ENCODE measurements at regions not wholly inside any gene's neighbourhood (a gene's known extent, or its start where the extent isn't known, plus 50 kb on each side); places are given as distances from the start of the nearest gene placed in this dataset.
"Not testable (repeated sequence)": the region's sequence is repeated elsewhere in the genome, so short reads cannot be mapped to it uniquely, and the experiment has no call there.

DNA sequence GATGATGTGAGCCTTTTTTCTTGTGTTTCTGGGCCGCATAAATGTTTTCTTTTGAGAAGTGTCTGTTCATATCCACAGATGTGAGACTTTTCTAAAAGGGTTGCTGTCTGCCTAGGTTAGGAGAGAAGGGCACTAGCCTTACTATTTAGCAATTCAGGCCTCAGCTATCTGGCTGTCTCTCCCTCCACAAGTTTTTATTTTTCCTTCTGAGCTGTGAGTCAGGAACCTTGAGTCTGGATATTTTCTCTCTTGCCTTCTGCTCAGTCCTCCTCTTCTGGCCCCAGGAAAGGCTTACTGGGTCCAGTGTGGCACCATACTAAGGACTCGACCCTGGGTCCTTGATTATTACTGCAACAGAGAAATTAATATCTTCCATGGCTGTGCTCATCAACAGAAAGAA is 187.6 kb downstream of the CSNK1G3 start:
- Histone ChIP-seq H2BK12ac (ENCODE audit: insufficient read length, low read depth, low read length) (no peak overlapping the region), H3K4me1 (ENCODE audit: insufficient read depth, low read length) (no peaks in the 10 kb centered on the region), H4K20me1 (ENCODE audit: control insufficient read depth, insufficient read depth, insufficient read length) (no peaks in the 10 kb centered on the region), H4K5ac (ENCODE audit: insufficient read length, low read depth, low read length) (no peak overlapping the region), H3K23ac (ENCODE audit: insufficient read length, low read depth, low read length) (no peak overlapping the region), H2AFZ (ENCODE audit: low read length) (no peak overlapping the region), H3K4ac (ENCODE audit: low read depth, low read length) (no peak overlapping the region), H3K27ac (ENCODE audit: insufficient read length, low read depth, low read length) (no peak overlapping the region), H3K23me2 (ENCODE audit: insufficient read length, low read depth, low read length, poor library complexity, severe bottlenecking) (no peaks in the 10 kb centered on the region), H2BK5ac (ENCODE audit: insufficient read length, low read length) (no peak overlapping the region), H3K9me3 (ENCODE audit: control insufficient read depth, low read depth, low read length) (no peaks in the 10 kb centered on the region), H2BK120ac (ENCODE audit: low read depth, low read length, poor library complexity, severe bottlenecking) (no peak overlapping the region), H3K18ac (ENCODE audit: insufficient read length, low read depth, low read length) (no peak overlapping the region), H4K91ac (ENCODE audit: insufficient read length, low read depth, low read length) (no peak overlapping the region), H3K14ac (ENCODE audit: insufficient read depth, low read length) (no peak overlapping the region), H3T11ph (ENCODE audit: low read length) (no peak overlapping the region), H3K56ac (ENCODE audit: insufficient read length, low read depth, low read length) (no peak overlapping the region), H3K27me3 (ENCODE audit: insufficient read depth, low read length) (no peaks in the 10 kb centered on the region), H2BK15ac (ENCODE audit: low read depth, low read length) (no peak overlapping the region), H3K79me1 (ENCODE audit: insufficient read depth, low read depth, low read length, poor library complexity, severe bottlenecking) (no peaks in the 10 kb centered on the region), H4K8ac (replicated peaks; ENCODE audit: insufficient read length, low read depth, low read length) (no peak overlapping the region), H3K4me2 (ENCODE audit: insufficient read depth, insufficient read length, low read length) (no peak overlapping the region), H2BK20ac (ENCODE audit: low read depth, low read length, poor library complexity, severe bottlenecking) (no peak overlapping the region), H3K79me2 (ENCODE audit: insufficient read depth, low read length) (no peaks in the 10 kb centered on the region), H3K9ac (ENCODE audit: extremely low read depth, insufficient read length, low read length) (no peak overlapping the region), H2AK5ac (ENCODE audit: insufficient read length, low read length) (no peak overlapping the region)
- WGBS (ENCODE audit: extremely low coverage, insufficient read length, low lambda C conversion rate), result no CpG with 5 or more reads among the region's 2 CpGs
- no peak overlapping the region for H3K27ac Mint-ChIP-seq
- H3K4me3 Mint-ChIP-seq, result no peak overlapping the region
- H3K36me3 Mint-ChIP-seq (ENCODE audit: insufficient read depth in 1 of 3, low read depth in 3 of 3), result peaks cover 0 to 9% (median 7%) of the 10 kb centered on the region in 3 experiments
- no peak for DNase-seq
- no peaks in the 10 kb centered on the region for H3K27me3 Mint-ChIP-seq (ENCODE audit: low read depth)
- H3K9me3 Mint-ChIP-seq, result peaks cover 7 to 11% of the 10 kb centered on the region in 2 experiments; a peak in 3 of 5 replicates
- H3K4me1 Mint-ChIP-seq, result no peaks in the 10 kb centered on the region
- TF ChIP-seq, protein P1, sequence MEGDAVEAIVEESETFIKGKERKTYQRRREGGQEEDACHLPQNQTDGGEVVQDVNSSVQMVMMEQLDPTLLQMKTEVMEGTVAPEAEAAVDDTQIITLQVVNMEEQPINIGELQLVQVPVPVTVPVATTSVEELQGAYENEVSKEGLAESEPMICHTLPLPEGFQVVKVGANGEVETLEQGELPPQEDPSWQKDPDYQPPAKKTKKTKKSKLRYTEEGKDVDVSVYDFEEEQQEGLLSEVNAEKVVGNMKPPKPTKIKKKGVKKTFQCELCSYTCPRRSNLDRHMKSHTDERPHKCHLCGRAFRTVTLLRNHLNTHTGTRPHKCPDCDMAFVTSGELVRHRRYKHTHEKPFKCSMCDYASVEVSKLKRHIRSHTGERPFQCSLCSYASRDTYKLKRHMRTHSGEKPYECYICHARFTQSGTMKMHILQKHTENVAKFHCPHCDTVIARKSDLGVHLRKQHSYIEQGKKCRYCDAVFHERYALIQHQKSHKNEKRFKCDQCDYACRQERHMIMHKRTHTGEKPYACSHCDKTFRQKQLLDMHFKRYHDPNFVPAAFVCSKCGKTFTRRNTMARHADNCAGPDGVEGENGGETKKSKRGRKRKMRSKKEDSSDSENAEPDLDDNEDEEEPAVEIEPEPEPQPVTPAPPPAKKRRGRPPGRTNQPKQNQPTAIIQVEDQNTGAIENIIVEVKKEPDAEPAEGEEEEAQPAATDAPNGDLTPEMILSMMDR (conservative IDR thresholded peaks at IDR 0.05), result no peak

DNA sequence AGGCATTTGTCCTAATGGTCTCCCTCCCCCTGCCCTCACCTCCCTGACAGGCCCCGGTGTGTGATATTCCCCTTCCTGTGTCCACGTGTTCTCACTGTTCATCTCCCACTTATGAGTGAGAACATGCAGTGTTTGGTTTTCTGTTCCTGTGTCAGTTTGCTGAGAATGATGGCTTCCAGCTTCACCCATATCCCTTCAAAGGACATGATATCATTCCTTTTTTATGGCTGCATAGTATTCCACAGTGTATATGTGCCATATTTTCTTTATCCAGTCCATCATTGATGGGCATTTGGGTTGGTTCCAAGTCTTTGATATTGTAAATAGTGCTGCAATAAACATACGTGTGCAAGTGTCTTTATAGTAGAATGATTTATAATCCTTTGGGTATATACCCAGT is 187.0 kb downstream of the CSNK1G3 start:
- WGBS (ENCODE audit: extremely low coverage, insufficient read length, low lambda C conversion rate), result no CpG with 5 or more reads among the region's 3 CpGs
- not testable (repeated sequence) for H3K36me3 Mint-ChIP-seq (ENCODE audit: insufficient read depth in 1 of 3, low read depth in 3 of 3); H3K4me1 ChIP-seq (ENCODE audit: insufficient read depth, low read length); H3K4me3 Mint-ChIP-seq; H3K23ac ChIP-seq (ENCODE audit: insufficient read length, low read depth, low read length); H4K8ac ChIP-seq (replicated peaks; ENCODE audit: insufficient read length, low read depth, low read length); H3K27me3 ChIP-seq (ENCODE audit: insufficient read depth, low read length); H3K27ac ChIP-seq (ENCODE audit: insufficient read length, low read depth, low read length); H2BK15ac ChIP-seq (ENCODE audit: low read depth, low read length); H3K14ac ChIP-seq (ENCODE audit: insufficient read depth, low read length); H3K79me1 ChIP-seq (ENCODE audit: insufficient read depth, low read depth, low read length, poor library complexity, severe bottlenecking); H3K27me3 Mint-ChIP-seq (ENCODE audit: low read depth); H4K20me1 ChIP-seq (ENCODE audit: control insufficient read depth, insufficient read depth, insufficient read length); H2BK20ac ChIP-seq (ENCODE audit: low read depth, low read length, poor library complexity, severe bottlenecking); H3K4ac ChIP-seq (ENCODE audit: low read depth, low read length); H2BK12ac ChIP-seq (ENCODE audit: insufficient read length, low read depth, low read length); H2BK120ac ChIP-seq (ENCODE audit: low read depth, low read length, poor library complexity, severe bottlenecking); H2BK5ac ChIP-seq (ENCODE audit: insufficient read length, low read length); H3K4me1 Mint-ChIP-seq; H4K5ac ChIP-seq (ENCODE audit: insufficient read length, low read depth, low read length); H3K4me2 ChIP-seq (ENCODE audit: insufficient read depth, insufficient read length, low read length); H3K9me3 ChIP-seq (ENCODE audit: control insufficient read depth, low read depth, low read length); H3T11ph ChIP-seq (ENCODE audit: low read length); H3K79me2 ChIP-seq (ENCODE audit: insufficient read depth, low read length); H2AFZ ChIP-seq (ENCODE audit: low read length); H3K56ac ChIP-seq (ENCODE audit: insufficient read length, low read depth, low read length); H3K9ac ChIP-seq (ENCODE audit: extremely low read depth, insufficient read length, low read length); H3K23me2 ChIP-seq (ENCODE audit: insufficient read length, low read depth, low read length, poor library complexity, severe bottlenecking); H2AK5ac ChIP-seq (ENCODE audit: insufficient read length, low read length); H3K27ac Mint-ChIP-seq; DNase-seq; H4K91ac ChIP-seq (ENCODE audit: insufficient read length, low read depth, low read length); H3K18ac ChIP-seq (ENCODE audit: insufficient read length, low read depth, low read length)
- H3K9me3 Mint-ChIP-seq, result peaks cover 7 to 11% of the 10 kb centered on the region in 2 experiments; a peak in 3 of 5 replicates
